ENCODE measurements at regions not wholly inside any gene's neighbourhood (a gene's known extent, or its start where the extent isn't known, plus 50 kb on each side); places are given as distances from the start of the nearest gene placed in this dataset.

DNA sequence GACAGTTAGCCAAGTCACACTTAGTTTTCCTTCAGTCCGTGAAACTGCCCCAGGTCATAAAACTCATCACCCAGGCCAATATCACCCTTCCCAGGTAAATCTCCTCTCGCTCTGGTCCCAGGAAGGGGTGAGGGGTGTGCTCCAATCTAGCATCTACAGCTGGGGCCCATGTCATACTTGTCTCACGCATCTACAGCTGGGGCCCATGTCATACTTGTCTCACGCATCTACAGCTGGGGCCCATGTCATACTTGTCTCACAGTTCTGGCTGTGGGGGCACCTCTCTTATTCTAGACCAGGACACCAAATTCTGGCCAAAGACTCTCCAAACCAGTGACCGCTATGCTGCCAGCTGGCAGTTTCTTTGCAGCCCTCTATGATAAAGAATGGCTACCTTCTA lies 123.3 kb upstream of the DLGAP1 start:
- TF ChIP-seq, protein P1, sequence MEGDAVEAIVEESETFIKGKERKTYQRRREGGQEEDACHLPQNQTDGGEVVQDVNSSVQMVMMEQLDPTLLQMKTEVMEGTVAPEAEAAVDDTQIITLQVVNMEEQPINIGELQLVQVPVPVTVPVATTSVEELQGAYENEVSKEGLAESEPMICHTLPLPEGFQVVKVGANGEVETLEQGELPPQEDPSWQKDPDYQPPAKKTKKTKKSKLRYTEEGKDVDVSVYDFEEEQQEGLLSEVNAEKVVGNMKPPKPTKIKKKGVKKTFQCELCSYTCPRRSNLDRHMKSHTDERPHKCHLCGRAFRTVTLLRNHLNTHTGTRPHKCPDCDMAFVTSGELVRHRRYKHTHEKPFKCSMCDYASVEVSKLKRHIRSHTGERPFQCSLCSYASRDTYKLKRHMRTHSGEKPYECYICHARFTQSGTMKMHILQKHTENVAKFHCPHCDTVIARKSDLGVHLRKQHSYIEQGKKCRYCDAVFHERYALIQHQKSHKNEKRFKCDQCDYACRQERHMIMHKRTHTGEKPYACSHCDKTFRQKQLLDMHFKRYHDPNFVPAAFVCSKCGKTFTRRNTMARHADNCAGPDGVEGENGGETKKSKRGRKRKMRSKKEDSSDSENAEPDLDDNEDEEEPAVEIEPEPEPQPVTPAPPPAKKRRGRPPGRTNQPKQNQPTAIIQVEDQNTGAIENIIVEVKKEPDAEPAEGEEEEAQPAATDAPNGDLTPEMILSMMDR (IDR thresholded peaks at IDR 0.05; ENCODE audit: low read length) = no peak
- TF ChIP-seq EZH2 (optimal IDR thresholded peaks at IDR 0.05; ENCODE audit: low read depth, low read length) (no peak), EZH2phosphoT487 (IDR thresholded peaks at IDR 0.05; ENCODE audit: low read length) (no peak)
